ENCODE measurements at regions not wholly inside any gene's neighbourhood (a gene's known extent, or its start where the extent isn't known, plus 50 kb on each side); places are given as distances from the start of the nearest gene placed in this dataset.

- DNase-seq (ENCODE audit: low spot score), result no peak
- Histone ChIP-seq H3K27ac (ENCODE audit: low read depth, low read length, poor library complexity, severe bottlenecking) (no peak overlapping the region), H3K4me1 (ENCODE audit: insufficient read depth, low read length, poor library complexity, severe bottlenecking) (no peaks in the 10 kb centered on the region), H3K9me3 (ENCODE audit: low read depth, low read length, poor library complexity, severe bottlenecking) (no peaks in the 10 kb centered on the region), H3K36me3 (ENCODE audit: insufficient read depth, low read length, poor library complexity, severe bottlenecking) (no peaks in the 10 kb centered on the region), H3K4me3 (ENCODE audit: low read depth, low read length, poor library complexity, severe bottlenecking) (no peak overlapping the region), H3K27me3 (replicated peaks; ENCODE audit: insufficient read depth, low read depth, low read length, poor library complexity) (no peaks in the 10 kb centered on the region)
- CTCF ChIA-PET, result no interaction called here
- POLR2A ChIA-PET (ENCODE audit: low non-redundant PET), result no interaction called here
- BruUV-seq (replicated peaks), result no TSS peak
- TF ChIP-seq, protein P1, sequence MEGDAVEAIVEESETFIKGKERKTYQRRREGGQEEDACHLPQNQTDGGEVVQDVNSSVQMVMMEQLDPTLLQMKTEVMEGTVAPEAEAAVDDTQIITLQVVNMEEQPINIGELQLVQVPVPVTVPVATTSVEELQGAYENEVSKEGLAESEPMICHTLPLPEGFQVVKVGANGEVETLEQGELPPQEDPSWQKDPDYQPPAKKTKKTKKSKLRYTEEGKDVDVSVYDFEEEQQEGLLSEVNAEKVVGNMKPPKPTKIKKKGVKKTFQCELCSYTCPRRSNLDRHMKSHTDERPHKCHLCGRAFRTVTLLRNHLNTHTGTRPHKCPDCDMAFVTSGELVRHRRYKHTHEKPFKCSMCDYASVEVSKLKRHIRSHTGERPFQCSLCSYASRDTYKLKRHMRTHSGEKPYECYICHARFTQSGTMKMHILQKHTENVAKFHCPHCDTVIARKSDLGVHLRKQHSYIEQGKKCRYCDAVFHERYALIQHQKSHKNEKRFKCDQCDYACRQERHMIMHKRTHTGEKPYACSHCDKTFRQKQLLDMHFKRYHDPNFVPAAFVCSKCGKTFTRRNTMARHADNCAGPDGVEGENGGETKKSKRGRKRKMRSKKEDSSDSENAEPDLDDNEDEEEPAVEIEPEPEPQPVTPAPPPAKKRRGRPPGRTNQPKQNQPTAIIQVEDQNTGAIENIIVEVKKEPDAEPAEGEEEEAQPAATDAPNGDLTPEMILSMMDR (conservative IDR thresholded peaks at IDR 0.05; ENCODE audit: low read depth, low read length), result no peak
- no peak for TF ChIP-seq EZH2 (IDR thresholded peaks at IDR 0.05; ENCODE audit: borderline replicate concordance, low read depth, low read length, poor library complexity, severe bottlenecking)
- intact Hi-C loops (cut with micrococcal nuclease; ENCODE audit: unreplicated experiment), result no loop called here
Observed at GRCh38 chr3:70863049-70863448, 550.6 kb upstream of the MDFIC2 start.

- POLR2A ChIA-PET (ENCODE audit: low non-redundant PET), result no interaction called here
- Histone ChIP-seq H3K4me3 (ENCODE audit: low read depth, low read length, poor library complexity, severe bottlenecking) (no peak overlapping the region), H3K4me1 (ENCODE audit: insufficient read depth, low read length, poor library complexity, severe bottlenecking) (no peaks in the 10 kb centered on the region), H3K9me3 (ENCODE audit: low read depth, low read length, poor library complexity, severe bottlenecking) (no peaks in the 10 kb centered on the region), H3K27ac (ENCODE audit: low read depth, low read length, poor library complexity, severe bottlenecking) (no peak overlapping the region), H3K36me3 (ENCODE audit: insufficient read depth, low read length, poor library complexity, severe bottlenecking) (no peaks in the 10 kb centered on the region), H3K27me3 (replicated peaks; ENCODE audit: insufficient read depth, low read depth, low read length, poor library complexity) (no peaks in the 10 kb centered on the region)
- intact Hi-C loops (cut with micrococcal nuclease; ENCODE audit: unreplicated experiment), result no loop called here
- DNase-seq (ENCODE audit: low spot score), result no peak
- no TSS peak for BruUV-seq (replicated peaks)
- CTCF ChIA-PET, result no interaction called here
- TF ChIP-seq EZH2 (IDR thresholded peaks at IDR 0.05; ENCODE audit: borderline replicate concordance, low read depth, low read length, poor library complexity, severe bottlenecking), result no peak
- TF ChIP-seq, protein P1 (conservative IDR thresholded peaks at IDR 0.05; ENCODE audit: low read depth, low read length), result no peak
Observed at GRCh38 chr3:70861855-70862254, 549.4 kb upstream of the MDFIC2 start.

GRCh38 chr3:70861234-70861633, 548.8 kb upstream of the MDFIC2 start:
- Histone ChIP-seq H3K27ac (ENCODE audit: low read depth, low read length, poor library complexity, severe bottlenecking) (no peak overlapping the region), H3K36me3 (ENCODE audit: insufficient read depth, low read length, poor library complexity, severe bottlenecking) (no peaks in the 10 kb centered on the region), H3K9me3 (ENCODE audit: low read depth, low read length, poor library complexity, severe bottlenecking) (no peaks in the 10 kb centered on the region), H3K27me3 (replicated peaks; ENCODE audit: insufficient read depth, low read depth, low read length, poor library complexity) (no peaks in the 10 kb centered on the region), H3K4me1 (ENCODE audit: insufficient read depth, low read length, poor library complexity, severe bottlenecking) (no peaks in the 10 kb centered on the region), H3K4me3 (ENCODE audit: low read depth, low read length, poor library complexity, severe bottlenecking) (no peak overlapping the region)
- DNase-seq (ENCODE audit: low spot score), result no peak
- POLR2A ChIA-PET (ENCODE audit: low non-redundant PET), result no interaction called here
- intact Hi-C loops (cut with micrococcal nuclease; ENCODE audit: unreplicated experiment), result no loop called here
- CTCF ChIA-PET, result no interaction called here
- TF ChIP-seq, protein P1 (conservative IDR thresholded peaks at IDR 0.05; ENCODE audit: low read depth, low read length), result no peak
- TF ChIP-seq EZH2 (IDR thresholded peaks at IDR 0.05; ENCODE audit: borderline replicate concordance, low read depth, low read length, poor library complexity, severe bottlenecking), result no peak
- no TSS peak for BruUV-seq (replicated peaks)
